Activated CD4-positive, alpha-beta T cell treated with anti-CD3 and anti-CD28 coated beads for 36 hours (primary cell): ENCODE measurements at regions not wholly inside any gene's neighbourhood (a gene's known extent, or its start where the extent isn't known, plus 50 kb on each side); places are given as distances from the start of the nearest gene placed in this dataset.

ENCODE experiments used
- ATAC-seq: fragments of 200-7000 bp; cut with Tn5 transposase; one replicate; pipeline ENCODE4 v1.10.0; 2021; ENCODE audit warnings: mild to moderate bottlenecking, moderate library complexity
- CTCF ChIA-PET: fragments of 350-600 bp; sonication (Branson Sonifier 250); formaldehyde crosslinking; loops from one replicate; lab custom pipeline; 2021; ENCODE audit warnings: antibody characterized with exemption; lab: Charles Lee
- POLR2A ChIA-PET: fragments of 350-600 bp; sonication (Branson Sonifier 250); formaldehyde crosslinking; loops from one replicate; lab custom pipeline; 2021; ENCODE audit warnings: antibody characterized with exemption, inconsistent platforms; lab: Charles Lee
- DNase-seq: peaks from one replicate; pipeline ENCODE4 v3.0.0-alpha.2; 2020
- H3K27ac Mint-ChIP-seq: one replicate; pipeline ENCODE4 v1.8.0; 2021; ENCODE audit warnings: mixed read lengths
- H3K27me3 Mint-ChIP-seq: one replicate; pipeline ENCODE4 v1.8.0; 2021; ENCODE audit warnings: mixed read lengths
- H3K36me3 Mint-ChIP-seq: one replicate; pipeline ENCODE4 v1.8.0; 2021; ENCODE audit warnings: low read depth, mixed read lengths
- H3K4me1 Mint-ChIP-seq: one replicate; pipeline ENCODE4 v1.8.0; 2021; ENCODE audit warnings: mixed read lengths
- H3K4me3 Mint-ChIP-seq: one replicate; pipeline ENCODE4 v1.8.0; 2021; ENCODE audit warnings: mild to moderate bottlenecking, moderate library complexity, mixed read lengths
- H3K9me3 Mint-ChIP-seq: one replicate; pipeline ENCODE4 v1.8.0; 2021; ENCODE audit warnings: low read depth, mixed read lengths
- intact Hi-C, 2 experiments: fragments of 100-400 bp; cut with DNase I in 1 of 2; cut with micrococcal nuclease in 1 of 2; formaldehyde crosslinking; loops; one replicate each; pipeline versions ENCODE4 v1.14.2 to v1.15.1; 2022 to 2024; cut with DNase I, micrococcal nuclease

DNA sequence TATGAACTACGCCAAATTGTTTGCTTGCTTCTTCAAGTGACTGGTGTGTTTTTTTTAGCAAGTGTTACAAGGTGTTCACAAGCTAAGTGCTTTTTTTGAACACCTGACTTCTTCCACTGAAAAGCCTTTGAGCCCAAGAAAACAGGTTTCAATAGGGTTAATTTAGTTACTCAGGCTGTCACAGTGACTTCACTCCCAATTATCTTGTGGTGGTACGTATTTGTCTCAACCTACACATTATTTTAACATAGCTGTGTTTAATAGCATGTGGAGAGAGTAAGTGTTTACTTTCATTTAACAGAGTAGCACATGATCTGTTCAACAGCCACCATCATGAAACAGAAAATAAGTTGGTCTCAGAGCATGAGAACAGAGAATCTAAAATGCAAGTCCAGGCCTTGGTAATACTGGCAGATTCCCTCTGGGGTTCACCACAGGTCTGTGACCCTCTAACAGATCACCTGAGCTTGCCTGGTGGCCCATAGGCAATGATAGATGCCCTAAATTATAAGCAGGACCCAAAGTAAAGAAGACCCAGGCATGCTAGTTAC is 267.7 kb upstream of the SMARCA2 start:
- Mint-ChIP-seq H3K4me1 (no peaks in the 10 kb centered on the region), H3K27ac (no peak overlapping the region), H3K9me3 (peaks cover 2% of the 10 kb centered on the region), H3K27me3 (peaks cover 7% of the 10 kb centered on the region), H3K4me3 (no peak overlapping the region), H3K36me3 (no peaks in the 10 kb centered on the region)
- ChIA-PET CTCF (no interaction called here), POLR2A (no interaction called here)
- ATAC-seq (no peak), DNase-seq (no peak)
- intact Hi-C loops: loop anchor here in 1 of 2 experiments (10.0 kb wide), 1 partner anchor 63 kb away; no protein-coding TSS in a partner anchor

DNA sequence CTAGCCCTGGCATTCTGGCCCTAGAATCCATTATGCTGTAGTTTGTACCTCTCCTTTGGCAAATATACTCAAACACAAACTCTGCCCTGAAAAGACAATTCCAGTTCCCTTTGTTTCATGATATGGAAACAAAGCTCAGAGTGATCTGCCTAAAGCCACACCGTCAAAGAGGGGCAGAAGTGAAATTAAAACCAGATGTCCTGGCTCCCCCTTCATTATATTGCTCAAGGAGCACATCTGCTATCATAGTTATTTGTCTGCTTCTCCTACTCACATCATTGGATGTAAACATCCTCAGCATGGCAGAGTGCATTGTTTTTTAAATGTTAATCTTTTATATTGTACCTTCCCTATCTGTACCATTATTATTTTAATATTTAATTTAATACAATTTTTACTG is 266.7 kb upstream of the SMARCA2 start:
- no peak overlapping the region for H3K27ac Mint-ChIP-seq
- intact Hi-C loops: loop anchor here in 1 of 2 experiments (10.0 kb wide), 1 partner anchor 64 kb away; no protein-coding TSS in a partner anchor
- H3K27me3 Mint-ChIP-seq: peaks cover 7% of the 10 kb centered on the region
- no peak overlapping the region for H3K4me3 Mint-ChIP-seq
- POLR2A ChIA-PET: no interaction called here
- H3K9me3 Mint-ChIP-seq: peaks cover 5% of the 10 kb centered on the region
- H3K4me1 Mint-ChIP-seq: no peaks in the 10 kb centered on the region
- DNase-seq (no peak), ATAC-seq (no peak)
- no peaks in the 10 kb centered on the region for H3K36me3 Mint-ChIP-seq
- CTCF ChIA-PET: no interaction called here

DNA sequence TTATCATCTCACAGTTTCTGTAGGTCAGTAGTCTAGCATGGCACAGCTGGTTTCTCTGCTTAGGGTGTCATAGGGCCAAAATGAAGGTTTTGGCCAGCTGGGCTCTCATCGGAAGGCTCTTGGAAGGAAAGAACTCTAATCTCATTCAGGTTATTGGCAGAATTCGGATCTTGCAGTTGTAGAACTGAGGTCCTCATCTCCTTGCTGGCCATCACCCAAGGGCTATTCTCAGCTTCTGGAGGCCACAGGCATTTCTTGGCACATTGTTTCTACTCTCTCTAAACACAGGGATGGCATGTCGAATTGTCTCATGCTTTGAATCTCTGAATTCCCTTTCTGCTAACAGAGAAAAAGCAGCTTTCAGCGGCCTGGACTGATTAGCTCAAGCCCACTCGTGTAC is 258.0 kb upstream of the SMARCA2 start:
- ChIA-PET POLR2A (no interaction called here), CTCF (no interaction called here)
- intact Hi-C loops: no loop called here
- Mint-ChIP-seq H3K4me1 (no peaks in the 10 kb centered on the region), H3K27me3 (no peaks in the 10 kb centered on the region), H3K36me3 (no peaks in the 10 kb centered on the region), H3K9me3 (peaks cover 4% of the 10 kb centered on the region), H3K4me3 (no peak overlapping the region), H3K27ac (no peak overlapping the region)
- ATAC-seq (no peak), DNase-seq (no peak)

DNA sequence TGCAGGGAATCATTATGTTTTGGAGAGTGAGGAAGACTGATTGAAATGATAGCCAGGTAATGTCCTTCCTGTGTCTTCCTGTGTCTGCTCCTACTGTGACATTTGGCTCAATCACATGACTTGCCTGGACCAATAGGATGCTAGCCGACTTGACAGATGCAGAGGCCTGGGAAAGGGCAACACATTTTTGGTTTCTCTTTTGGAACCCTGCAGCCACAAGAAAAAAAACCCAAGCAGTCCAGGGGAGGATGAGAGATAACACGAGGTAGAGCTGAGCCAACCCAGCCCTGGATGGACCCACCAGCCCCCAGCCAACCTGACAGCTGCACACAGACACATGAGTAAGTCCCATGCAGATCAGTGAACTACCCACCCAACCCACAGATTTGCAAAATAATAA is 256.1 kb upstream of the SMARCA2 start:
- Mint-ChIP-seq H3K4me1 (no peaks in the 10 kb centered on the region), H3K27ac (no peak overlapping the region), H3K4me3 (no peak overlapping the region), H3K27me3 (no peaks in the 10 kb centered on the region), H3K9me3 (no peaks in the 10 kb centered on the region), H3K36me3 (no peaks in the 10 kb centered on the region)
- ATAC-seq (no peak), DNase-seq (no peak)
- intact Hi-C loops: no loop called here
- CTCF ChIA-PET: no interaction called here
- POLR2A ChIA-PET: no interaction called here

DNA sequence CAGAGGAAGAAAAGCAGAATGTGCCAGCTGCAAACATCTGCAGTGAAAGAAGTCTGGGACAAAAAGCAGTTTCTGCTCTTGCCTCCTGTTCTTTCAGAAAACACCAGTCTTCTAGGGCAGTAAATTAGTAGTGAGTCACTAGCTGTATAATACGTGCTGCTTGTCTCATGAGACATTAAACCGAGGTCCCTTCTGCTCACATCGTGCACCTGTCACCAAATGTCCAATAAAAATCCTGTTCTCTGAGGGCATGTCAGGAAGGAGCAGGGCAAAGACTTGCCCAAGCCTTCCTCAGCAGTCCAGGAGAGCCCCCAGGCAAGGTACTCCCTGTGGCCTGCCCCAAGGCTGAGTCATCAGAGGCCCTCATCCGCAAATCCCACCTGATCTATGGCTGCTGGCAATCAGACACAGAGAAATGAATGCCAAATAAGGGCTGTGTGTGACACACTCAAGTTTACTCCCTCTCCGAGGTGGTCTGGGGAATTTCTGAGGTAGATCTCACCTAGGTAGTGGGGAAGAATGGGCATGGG is 255.3 kb upstream of the SMARCA2 start:
- CTCF ChIA-PET: no interaction called here
- ATAC-seq (no peak), DNase-seq (no peak)
- POLR2A ChIA-PET: no interaction called here
- no peak overlapping the region for H3K4me3 Mint-ChIP-seq
- peaks cover 1% of the 10 kb centered on the region for H3K27me3 Mint-ChIP-seq
- H3K9me3 Mint-ChIP-seq: no peaks in the 10 kb centered on the region
- H3K36me3 Mint-ChIP-seq: no peaks in the 10 kb centered on the region
- H3K4me1 Mint-ChIP-seq: no peaks in the 10 kb centered on the region
- intact Hi-C loops: no loop called here
- H3K27ac Mint-ChIP-seq: no peak overlapping the region

DNA sequence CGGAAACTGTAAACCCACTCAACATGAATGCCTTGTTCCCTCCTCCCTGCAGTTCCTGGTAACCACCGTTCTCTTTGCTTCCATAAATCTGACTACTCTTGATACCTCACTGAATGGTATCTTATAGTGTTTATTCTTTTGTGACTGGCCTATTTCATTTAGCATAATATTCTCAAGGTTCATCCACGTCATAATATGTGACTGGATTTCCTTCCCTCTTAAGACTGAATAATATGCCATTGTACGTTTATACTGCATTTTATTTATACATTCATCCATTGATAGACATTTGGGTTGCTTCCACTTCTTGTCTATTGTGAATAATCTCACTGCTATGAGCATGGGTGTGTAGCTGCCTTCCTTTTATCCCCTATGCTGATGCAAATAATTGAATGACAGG is 253.3 kb upstream of the SMARCA2 start:
- Mint-ChIP-seq H3K27ac (no peak overlapping the region), H3K36me3 (no peaks in the 10 kb centered on the region), H3K4me3 (no peak overlapping the region), H3K9me3 (no peaks in the 10 kb centered on the region), H3K4me1 (no peaks in the 10 kb centered on the region), H3K27me3 (peaks cover 7% of the 10 kb centered on the region)
- intact Hi-C loops: no loop called here
- ChIA-PET CTCF (no interaction called here), POLR2A (no interaction called here)
- ATAC-seq: no peak
- DNase-seq: no peak

DNA sequence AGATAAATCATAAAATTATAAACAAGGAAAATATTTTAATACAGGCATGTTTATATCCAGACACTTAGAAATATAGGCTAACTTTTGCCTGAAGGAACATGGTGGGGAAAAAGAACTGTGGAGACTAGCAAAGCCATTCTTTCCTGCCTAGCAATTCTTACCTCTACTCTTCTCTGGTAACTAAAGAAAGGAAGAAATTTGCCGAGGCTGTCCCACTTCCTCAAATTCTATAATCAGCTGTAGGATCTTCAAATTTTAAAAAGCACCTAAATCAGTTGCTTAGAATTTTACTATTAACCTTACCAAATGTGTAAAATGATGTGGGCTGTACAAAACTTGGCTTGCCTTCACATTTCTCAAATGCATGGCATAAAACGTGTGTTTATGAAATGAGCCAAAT is 249.1 kb upstream of the SMARCA2 start:
- H3K36me3 Mint-ChIP-seq: no peaks in the 10 kb centered on the region
- ChIA-PET POLR2A (no interaction called here), CTCF (interaction anchor here (0.6 kb wide), 1 partner anchor 240 kb away, joined by 3 read pairs; no protein-coding TSS in a partner anchor)
- DNase-seq (no peak), ATAC-seq (no peak)
- no peak overlapping the region for H3K27ac Mint-ChIP-seq
- peaks cover 13% of the 10 kb centered on the region for H3K27me3 Mint-ChIP-seq
- intact Hi-C loops: no loop called here
- H3K4me1 Mint-ChIP-seq: no peaks in the 10 kb centered on the region
- H3K9me3 Mint-ChIP-seq: no peaks in the 10 kb centered on the region
- H3K4me3 Mint-ChIP-seq: no peak overlapping the region

DNA sequence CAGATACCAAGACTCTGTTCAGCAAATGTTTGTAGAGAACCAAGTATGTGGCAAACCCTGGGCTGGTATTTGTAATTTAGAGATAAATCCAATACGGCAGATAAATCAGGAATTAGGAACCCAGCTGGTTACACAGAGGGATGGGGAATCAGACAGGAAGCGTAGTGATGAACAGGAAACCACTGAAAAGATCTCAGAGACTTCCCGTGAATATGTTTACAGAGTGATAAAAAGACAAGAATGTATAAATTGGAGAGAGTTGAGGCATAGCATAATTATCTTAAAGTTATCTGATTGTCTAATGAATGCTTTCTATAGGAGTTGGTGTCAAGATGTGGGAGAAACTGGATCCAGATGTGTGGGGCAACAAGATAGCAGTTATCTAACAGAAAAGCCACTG is 246.6 kb upstream of the SMARCA2 start:
- ATAC-seq: no peak
- Mint-ChIP-seq H3K27me3 (peaks cover 13% of the 10 kb centered on the region), H3K4me3 (no peak overlapping the region), H3K4me1 (no peaks in the 10 kb centered on the region), H3K9me3 (no peaks in the 10 kb centered on the region), H3K27ac (no peak overlapping the region), H3K36me3 (no peaks in the 10 kb centered on the region)
- DNase-seq: no peak
- intact Hi-C loops: no loop called here
- CTCF ChIA-PET: interaction anchor here (0.9 kb wide), 1 partner anchor 171 kb away, joined by 3 read pairs; no protein-coding TSS in a partner anchor
- POLR2A ChIA-PET: no interaction called here

DNA sequence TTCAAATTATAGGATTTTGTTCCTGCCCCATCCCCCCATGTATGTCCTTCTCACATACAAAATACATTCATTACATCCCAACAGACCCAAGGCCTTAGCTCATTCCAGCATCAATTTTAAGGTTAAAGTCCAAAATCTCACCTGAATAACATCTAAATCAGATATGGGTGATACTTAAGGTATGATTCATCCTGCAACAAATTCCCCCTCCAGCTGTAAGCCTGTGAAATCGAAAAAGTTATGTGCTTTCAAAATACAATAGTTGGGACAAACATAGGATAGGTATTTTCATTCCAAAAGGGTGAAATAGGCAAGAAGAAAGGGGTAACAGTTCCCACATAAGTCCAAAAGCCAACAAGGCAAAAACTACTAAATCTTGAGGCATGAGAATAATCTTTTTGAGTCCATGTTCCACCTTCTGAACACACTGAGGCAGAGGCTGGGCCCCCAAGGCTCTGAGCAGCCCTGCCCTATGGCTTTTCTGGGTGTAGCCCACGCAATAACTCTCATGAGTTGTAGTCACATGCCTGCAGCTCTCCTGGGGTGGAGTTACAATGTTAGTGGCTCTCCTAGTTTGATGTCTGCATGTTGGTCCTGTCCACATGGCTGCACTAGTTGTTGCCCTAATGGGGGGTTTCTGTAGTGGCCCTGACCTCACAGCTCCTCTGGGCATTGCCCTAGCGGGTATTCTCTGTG is 243.9 kb upstream of the SMARCA2 start:
- Mint-ChIP-seq H3K27me3 (peaks cover 10% of the 10 kb centered on the region), H3K27ac (no peak overlapping the region), H3K36me3 (no peaks in the 10 kb centered on the region), H3K9me3 (no peaks in the 10 kb centered on the region), H3K4me3 (no peak overlapping the region), H3K4me1 (no peaks in the 10 kb centered on the region)
- ATAC-seq (no peak), DNase-seq (no peak)
- POLR2A ChIA-PET: no interaction called here
- intact Hi-C loops: no loop called here
- CTCF ChIA-PET: no interaction called here

DNA sequence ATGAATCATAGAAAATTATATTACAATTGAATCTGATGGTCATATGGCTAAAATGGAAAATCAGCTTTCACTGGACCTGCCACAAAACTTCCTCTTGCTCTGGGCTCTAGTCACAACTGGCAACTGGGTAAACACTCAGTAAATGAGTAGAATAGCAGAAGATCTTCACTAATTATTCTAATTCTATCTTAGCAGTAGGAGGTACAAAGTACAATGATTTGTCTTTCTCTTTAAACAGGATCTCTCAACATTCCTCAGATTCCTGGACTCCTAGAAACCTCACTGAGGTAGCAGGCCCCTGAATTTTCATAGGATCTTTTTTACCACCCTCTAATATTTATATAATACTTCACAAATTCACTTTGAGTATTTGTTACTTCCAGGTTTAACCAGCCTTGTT is 239.9 kb upstream of the SMARCA2 start:
- POLR2A ChIA-PET: no interaction called here
- CTCF ChIA-PET: no interaction called here
- ATAC-seq: no peak
- Mint-ChIP-seq H3K36me3 (no peaks in the 10 kb centered on the region), H3K4me1 (no peaks in the 10 kb centered on the region), H3K4me3 (no peak overlapping the region), H3K27me3 (no peaks in the 10 kb centered on the region), H3K9me3 (no peaks in the 10 kb centered on the region), H3K27ac (no peak overlapping the region)
- DNase-seq: no peak
- intact Hi-C loops: no loop called here

DNA sequence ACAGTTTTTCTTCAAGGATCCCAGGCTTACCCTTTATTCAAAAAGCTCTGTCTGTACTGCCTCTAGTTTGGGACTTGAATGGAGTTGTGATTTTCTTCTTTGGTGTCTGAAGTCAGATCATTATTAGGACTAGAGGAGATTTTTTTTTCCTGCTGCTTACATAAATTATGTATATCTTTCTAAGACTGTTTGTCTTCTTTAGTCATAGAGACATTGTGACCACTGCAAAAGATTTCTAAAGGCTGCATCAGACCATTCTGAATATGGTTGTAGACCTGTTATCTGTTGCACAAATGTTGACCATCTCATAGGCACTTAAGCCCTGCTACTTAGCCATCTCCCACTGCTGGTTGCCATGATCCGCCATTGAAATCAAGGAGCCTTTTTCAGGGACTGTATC is 238.5 kb upstream of the SMARCA2 start:
- ChIA-PET CTCF (no interaction called here), POLR2A (no interaction called here)
- DNase-seq (no peak), ATAC-seq (no peak)
- Mint-ChIP-seq H3K4me1 (no peaks in the 10 kb centered on the region), H3K9me3 (no peaks in the 10 kb centered on the region), H3K4me3 (no peak overlapping the region), H3K27ac (no peak overlapping the region), H3K36me3 (no peaks in the 10 kb centered on the region), H3K27me3 (no peaks in the 10 kb centered on the region)
- intact Hi-C loops: no loop called here

DNA sequence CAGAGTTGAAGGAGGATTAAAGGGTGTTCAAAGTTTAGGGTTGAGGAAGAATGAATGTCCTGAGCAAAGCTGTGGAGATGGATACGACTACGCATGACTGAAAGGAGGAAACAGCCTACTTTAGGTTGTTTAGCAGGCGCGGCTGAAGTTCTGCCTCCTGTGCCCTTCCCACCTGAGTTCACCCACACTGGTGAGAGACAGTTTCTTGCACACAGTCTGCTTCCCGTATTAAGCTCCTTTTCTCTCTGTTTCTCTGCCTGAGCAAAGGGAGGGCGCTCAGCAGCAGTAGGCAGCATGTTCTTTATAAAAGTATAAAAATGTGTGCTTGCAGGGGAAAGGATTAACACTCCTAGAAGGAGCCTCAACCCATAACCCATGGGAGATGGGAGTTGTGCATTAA is 224.0 kb upstream of the SMARCA2 start:
- no peak overlapping the region for H3K4me3 Mint-ChIP-seq
- ATAC-seq: no peak
- ChIA-PET POLR2A (interaction anchor here (0.6 kb wide), 1 partner anchor 314 kb away, joined by 4 read pairs; no protein-coding TSS in a partner anchor), CTCF (no interaction called here)
- H3K27me3 Mint-ChIP-seq: peaks cover 5% of the 10 kb centered on the region
- H3K27ac Mint-ChIP-seq: no peak overlapping the region
- no peaks in the 10 kb centered on the region for H3K4me1 Mint-ChIP-seq
- intact Hi-C loops: no loop called here
- H3K36me3 Mint-ChIP-seq: no peaks in the 10 kb centered on the region
- DNase-seq: no peak
- H3K9me3 Mint-ChIP-seq: no peaks in the 10 kb centered on the region
